ENCODE measurements at regions not wholly inside any gene's neighbourhood (a gene's known extent, or its start where the extent isn't known, plus 50 kb on each side); places are given as distances from the start of the nearest gene placed in this dataset.

GRCh38 chr7:25303281-25304181, 75.2 kb upstream of the NPVF start:
- no peak for TF ChIP-seq CTCF (IDR thresholded peaks at IDR 0.05)
- TF ChIP-seq EZH2 (IDR thresholded peaks at IDR 0.05; ENCODE audit: borderline replicate concordance, insufficient read depth, low read depth, low read length, poor library complexity, severe bottlenecking) = no peak
